ENCODE measurements at regions not wholly inside any gene's neighbourhood (a gene's known extent, or its start where the extent isn't known, plus 50 kb on each side); places are given as distances from the start of the nearest gene placed in this dataset.

DNA sequence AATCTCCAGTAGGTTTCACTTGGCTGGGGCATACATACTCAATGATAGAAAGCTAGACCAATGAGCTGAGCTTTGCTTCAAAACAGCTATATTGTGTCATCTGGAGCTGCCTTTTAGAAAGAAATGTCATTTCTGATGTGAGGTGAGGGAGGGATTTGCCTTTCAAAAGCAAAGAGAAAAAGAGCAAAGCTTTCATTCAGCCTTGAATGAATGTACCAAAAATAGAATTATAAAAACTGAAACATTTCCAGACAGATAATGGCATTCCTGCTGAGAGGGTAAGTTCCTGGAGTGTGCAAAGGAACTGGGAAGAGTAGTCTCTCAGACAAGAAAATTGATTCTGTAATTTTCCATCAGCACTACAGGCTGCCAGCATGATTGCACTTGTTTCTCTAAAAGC is 710.0 kb downstream of the LRFN5 start:
- TF ChIP-seq, protein P1, sequence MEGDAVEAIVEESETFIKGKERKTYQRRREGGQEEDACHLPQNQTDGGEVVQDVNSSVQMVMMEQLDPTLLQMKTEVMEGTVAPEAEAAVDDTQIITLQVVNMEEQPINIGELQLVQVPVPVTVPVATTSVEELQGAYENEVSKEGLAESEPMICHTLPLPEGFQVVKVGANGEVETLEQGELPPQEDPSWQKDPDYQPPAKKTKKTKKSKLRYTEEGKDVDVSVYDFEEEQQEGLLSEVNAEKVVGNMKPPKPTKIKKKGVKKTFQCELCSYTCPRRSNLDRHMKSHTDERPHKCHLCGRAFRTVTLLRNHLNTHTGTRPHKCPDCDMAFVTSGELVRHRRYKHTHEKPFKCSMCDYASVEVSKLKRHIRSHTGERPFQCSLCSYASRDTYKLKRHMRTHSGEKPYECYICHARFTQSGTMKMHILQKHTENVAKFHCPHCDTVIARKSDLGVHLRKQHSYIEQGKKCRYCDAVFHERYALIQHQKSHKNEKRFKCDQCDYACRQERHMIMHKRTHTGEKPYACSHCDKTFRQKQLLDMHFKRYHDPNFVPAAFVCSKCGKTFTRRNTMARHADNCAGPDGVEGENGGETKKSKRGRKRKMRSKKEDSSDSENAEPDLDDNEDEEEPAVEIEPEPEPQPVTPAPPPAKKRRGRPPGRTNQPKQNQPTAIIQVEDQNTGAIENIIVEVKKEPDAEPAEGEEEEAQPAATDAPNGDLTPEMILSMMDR (IDR thresholded peaks at IDR 0.05), result no peak
- no peak for TF ChIP-seq CHD2 (IDR thresholded peaks at IDR 0.05; ENCODE audit: low read length, partially characterized antibody)
- TF ChIP-seq, protein P2, sequence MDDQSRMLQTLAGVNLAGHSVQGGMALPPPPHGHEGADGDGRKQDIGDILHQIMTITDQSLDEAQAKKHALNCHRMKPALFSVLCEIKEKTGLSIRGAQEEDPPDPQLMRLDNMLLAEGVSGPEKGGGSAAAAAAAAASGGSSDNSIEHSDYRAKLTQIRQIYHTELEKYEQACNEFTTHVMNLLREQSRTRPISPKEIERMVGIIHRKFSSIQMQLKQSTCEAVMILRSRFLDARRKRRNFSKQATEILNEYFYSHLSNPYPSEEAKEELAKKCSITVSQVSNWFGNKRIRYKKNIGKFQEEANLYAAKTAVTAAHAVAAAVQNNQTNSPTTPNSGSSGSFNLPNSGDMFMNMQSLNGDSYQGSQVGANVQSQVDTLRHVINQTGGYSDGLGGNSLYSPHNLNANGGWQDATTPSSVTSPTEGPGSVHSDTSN (IDR thresholded peaks at IDR 0.05), result no peak
- TF ChIP-seq, protein P3, sequence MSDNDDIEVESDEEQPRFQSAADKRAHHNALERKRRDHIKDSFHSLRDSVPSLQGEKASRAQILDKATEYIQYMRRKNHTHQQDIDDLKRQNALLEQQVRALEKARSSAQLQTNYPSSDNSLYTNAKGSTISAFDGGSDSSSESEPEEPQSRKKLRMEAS (IDR thresholded peaks at IDR 0.05), result no peak
- TF ChIP-seq, protein P4, sequence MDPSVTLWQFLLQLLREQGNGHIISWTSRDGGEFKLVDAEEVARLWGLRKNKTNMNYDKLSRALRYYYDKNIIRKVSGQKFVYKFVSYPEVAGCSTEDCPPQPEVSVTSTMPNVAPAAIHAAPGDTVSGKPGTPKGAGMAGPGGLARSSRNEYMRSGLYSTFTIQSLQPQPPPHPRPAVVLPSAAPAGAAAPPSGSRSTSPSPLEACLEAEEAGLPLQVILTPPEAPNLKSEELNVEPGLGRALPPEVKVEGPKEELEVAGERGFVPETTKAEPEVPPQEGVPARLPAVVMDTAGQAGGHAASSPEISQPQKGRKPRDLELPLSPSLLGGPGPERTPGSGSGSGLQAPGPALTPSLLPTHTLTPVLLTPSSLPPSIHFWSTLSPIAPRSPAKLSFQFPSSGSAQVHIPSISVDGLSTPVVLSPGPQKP (IDR thresholded peaks at IDR 0.05; ENCODE audit: low read depth, low read length), result no peak
- TF ChIP-seq TP53 (CRISPR knock-in tag; IDR thresholded peaks at IDR 0.05), result no peak
- TF ChIP-seq EP300 (IDR thresholded peaks at IDR 0.05), result no peak
- no peak for TF ChIP-seq RNF2 (IDR thresholded peaks at IDR 0.05; ENCODE audit: borderline replicate concordance, low read depth)
- TF ChIP-seq POLR2A (IDR thresholded peaks at IDR 0.05; ENCODE audit: low read length), result no peak
- no peak for TF ChIP-seq MAFK (IDR thresholded peaks at IDR 0.05; ENCODE audit: partially characterized antibody)
